ES-I3 (cell line): ENCODE measurements at regions not wholly inside any gene's neighbourhood (a gene's known extent, or its start where the extent isn't known, plus 50 kb on each side); places are given as distances from the start of the nearest gene placed in this dataset.

Experiments
- H3K36me3 ChIP-seq: 2 replicates; pipeline ENCODE4 v1.6.1; 2013; ENCODE audit warnings: mild to moderate bottlenecking, low read length, control low read depth, moderate library complexity; ENCODE audit not compliant: insufficient read depth
- H3K4me1 ChIP-seq: 2 replicates; pipeline ENCODE4 v1.6.1; 2013; ENCODE audit warnings: mild to moderate bottlenecking, control low read depth, low read length; ENCODE audit not compliant: insufficient read depth
- H3K9ac ChIP-seq: 2 replicates; pipeline ENCODE4 v1.6.1; 2013; ENCODE audit warnings: low read depth, mild to moderate bottlenecking, low read length, moderate library complexity
- H3K9me3 ChIP-seq: 2 replicates; pipeline ENCODE4 v1.6.1; 2013; ENCODE audit warnings: mild to moderate bottlenecking, low read length, moderate library complexity; ENCODE audit not compliant: control insufficient read depth, insufficient read depth

DNA sequence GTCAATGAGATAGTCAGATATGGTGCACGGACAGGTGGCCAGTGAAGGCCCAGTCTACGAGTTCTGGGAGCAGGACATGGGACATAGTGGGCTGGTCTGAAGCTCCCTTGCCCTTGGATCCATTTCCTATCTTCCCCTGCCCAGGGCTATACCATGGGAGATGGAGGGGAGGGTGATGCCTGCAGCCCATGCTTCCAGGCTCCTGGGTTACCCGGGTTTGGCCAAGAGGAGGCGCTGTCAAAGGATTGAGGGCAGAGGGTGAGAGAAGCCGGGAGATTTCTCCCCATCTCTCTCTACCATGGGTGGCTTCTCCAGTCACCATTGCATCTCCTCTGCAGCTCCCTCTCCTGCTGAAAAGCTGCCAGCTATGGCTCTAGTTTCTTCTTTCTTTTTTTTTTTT, 52.8 kb upstream of the LHX5 start:
- H3K36me3 ChIP-seq: no peaks in the 10 kb centered on the region
- peaks cover 9% of the 10 kb centered on the region; the same call in 1 of the 2 replicates for H3K4me1 ChIP-seq
- H3K9me3 ChIP-seq: no peaks in the 10 kb centered on the region
- H3K9ac ChIP-seq: no peak overlapping the region

DNA sequence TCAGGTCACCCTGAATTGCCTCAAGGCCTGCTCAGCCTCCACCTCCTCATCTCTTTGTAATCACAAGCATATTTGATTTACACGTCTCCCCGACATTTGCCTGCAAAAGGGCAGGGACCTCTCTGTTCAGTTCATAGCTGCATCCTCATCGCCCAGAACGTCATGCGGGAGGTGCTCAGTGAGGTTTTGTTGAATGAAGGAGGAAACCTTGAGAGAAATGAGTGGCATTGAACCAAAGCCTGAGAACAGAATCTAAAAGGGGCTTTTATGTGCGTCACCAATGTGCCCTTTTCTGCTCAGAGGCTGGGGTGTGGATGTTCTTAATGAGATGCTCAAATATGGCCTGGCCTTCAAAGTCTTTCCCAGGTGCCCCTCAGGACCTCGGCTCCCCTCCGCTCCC, 50.0 kb upstream of the LHX5 start:
- Histone ChIP-seq H3K4me1 (no peaks in the 10 kb centered on the region; the same call in 1 of the 2 replicates), H3K9ac (no peak overlapping the region), H3K36me3 (no peaks in the 10 kb centered on the region), H3K9me3 (peaks cover 6% of the 10 kb centered on the region)
